HG02763 (cell line): ENCODE measurements at regions not wholly inside any gene's neighbourhood (a gene's known extent, or its start where the extent isn't known, plus 50 kb on each side); places are given as distances from the start of the nearest gene placed in this dataset.
A peak's percentile ranks its signal among the peaks of the same experiment; 100 is the strongest.
"Not testable (repeated sequence)": the region's sequence is repeated elsewhere in the genome, so short reads cannot be mapped to it uniquely, and the experiment has no call there.

Experiments used
- ATAC-seq: cut with Tn5 transposase; IDR thresholded peaks from one replicate; pipeline ENCODE4 v1.9.1; 2021; ENCODE audit warnings: mild to moderate bottlenecking, moderate library complexity; ENCODE audit not compliant: unreplicated experiment

- no peak for ATAC-seq
These were observed 251.1 kb upstream of the TRIB2 start for GRCh38 chr2:12465631-12466135.

GRCh38 chr2:12467303-12467702 lies 249.4 kb upstream of the TRIB2 start:
- no peak for ATAC-seq

- no peak for ATAC-seq
These were observed 247.6 kb upstream of the TRIB2 start for GRCh38 chr2:12469141-12469561.

GRCh38 chr2:12472265-12472664 lies 244.5 kb upstream of the TRIB2 start:
- not testable (repeated sequence) for ATAC-seq

- ATAC-seq, result no peak
These were observed 238.3 kb upstream of the TRIB2 start for GRCh38 chr2:12478151-12479064.

GRCh38 chr2:12479065-12479601 lies 237.6 kb upstream of the TRIB2 start:
- ATAC-seq, result no peak

- ATAC-seq, result no peak
These were observed 232.1 kb upstream of the TRIB2 start for GRCh38 chr2:12484536-12485115.

- ATAC-seq, result peak; percentile 61
These were observed 230.3 kb upstream of the TRIB2 start for GRCh38 chr2:12486205-12487118.

- ATAC-seq, result no peak
These were observed 229.3 kb upstream of the TRIB2 start for GRCh38 chr2:12487253-12488004.

GRCh38 chr2:12488352-12489318 lies 228.1 kb upstream of the TRIB2 start:
- peak; percentile 41 for ATAC-seq

- ATAC-seq, result no peak
These were observed 226.1 kb upstream of the TRIB2 start for GRCh38 chr2:12490641-12491040.

GRCh38 chr2:12492360-12492759 lies 224.4 kb upstream of the TRIB2 start:
- ATAC-seq, result not testable (repeated sequence)

- ATAC-seq, result no peak
These were observed 223.7 kb upstream of the TRIB2 start for GRCh38 chr2:12493031-12493513.

- ATAC-seq, result no peak
These were observed 221.4 kb upstream of the TRIB2 start for GRCh38 chr2:12495247-12495868.

- no peak for ATAC-seq
These were observed 218.4 kb upstream of the TRIB2 start for GRCh38 chr2:12498286-12498685.

GRCh38 chr2:12498704-12499103 lies 218.0 kb upstream of the TRIB2 start:
- no peak for ATAC-seq

- no peak for ATAC-seq
These were observed 215.8 kb upstream of the TRIB2 start for GRCh38 chr2:12500899-12501298.

- ATAC-seq, result peak; percentile 80
These were observed 215.1 kb upstream of the TRIB2 start for GRCh38 chr2:12501469-12502158.
